GM12872 (cell line): ENCODE measurements at regions not wholly inside any gene's neighbourhood (a gene's known extent, or its start where the extent isn't known, plus 50 kb on each side); places are given as distances from the start of the nearest gene placed in this dataset.

Experiments
- CTCF ChIP-seq: IDR thresholded peaks from 3 replicates; pipeline ENCODE4 v1.5.1; 2011; ENCODE audit warnings: low read depth, mild to moderate bottlenecking, low read length, moderate library complexity; ENCODE audit not compliant: insufficient read depth

GRCh38 chr13:72585254-72585653 is 142.2 kb downstream of the MZT1 start:
- no peak for TF ChIP-seq CTCF

GRCh38 chr13:72571191-72571590 is 156.2 kb downstream of the MZT1 start:
- TF ChIP-seq CTCF = no peak

GRCh38 chr13:72570019-72570418 is 157.4 kb downstream of the MZT1 start:
- no peak for TF ChIP-seq CTCF

GRCh38 chr13:72567566-72567965 is 159.9 kb downstream of the MZT1 start:
- TF ChIP-seq CTCF = no peak

- TF ChIP-seq CTCF = no peak
Observed at GRCh38 chr13:72566526-72566925, 160.9 kb downstream of the MZT1 start.

- peak; percentile 49 for TF ChIP-seq CTCF
Observed at GRCh38 chr13:72565893-72566292, 161.5 kb downstream of the MZT1 start.

GRCh38 chr13:72562686-72563085 is 164.7 kb downstream of the MZT1 start:
- no peak for TF ChIP-seq CTCF

- no peak for TF ChIP-seq CTCF
Observed at GRCh38 chr13:72561791-72562190, 165.6 kb downstream of the MZT1 start.
